ENCODE measurements at regions not wholly inside any gene's neighbourhood (a gene's known extent, or its start where the extent isn't known, plus 50 kb on each side); places are given as distances from the start of the nearest gene placed in this dataset.
"Not testable (repeated sequence)": the region's sequence is repeated elsewhere in the genome, so short reads cannot be mapped to it uniquely, and the experiment has no call there.

DNA sequence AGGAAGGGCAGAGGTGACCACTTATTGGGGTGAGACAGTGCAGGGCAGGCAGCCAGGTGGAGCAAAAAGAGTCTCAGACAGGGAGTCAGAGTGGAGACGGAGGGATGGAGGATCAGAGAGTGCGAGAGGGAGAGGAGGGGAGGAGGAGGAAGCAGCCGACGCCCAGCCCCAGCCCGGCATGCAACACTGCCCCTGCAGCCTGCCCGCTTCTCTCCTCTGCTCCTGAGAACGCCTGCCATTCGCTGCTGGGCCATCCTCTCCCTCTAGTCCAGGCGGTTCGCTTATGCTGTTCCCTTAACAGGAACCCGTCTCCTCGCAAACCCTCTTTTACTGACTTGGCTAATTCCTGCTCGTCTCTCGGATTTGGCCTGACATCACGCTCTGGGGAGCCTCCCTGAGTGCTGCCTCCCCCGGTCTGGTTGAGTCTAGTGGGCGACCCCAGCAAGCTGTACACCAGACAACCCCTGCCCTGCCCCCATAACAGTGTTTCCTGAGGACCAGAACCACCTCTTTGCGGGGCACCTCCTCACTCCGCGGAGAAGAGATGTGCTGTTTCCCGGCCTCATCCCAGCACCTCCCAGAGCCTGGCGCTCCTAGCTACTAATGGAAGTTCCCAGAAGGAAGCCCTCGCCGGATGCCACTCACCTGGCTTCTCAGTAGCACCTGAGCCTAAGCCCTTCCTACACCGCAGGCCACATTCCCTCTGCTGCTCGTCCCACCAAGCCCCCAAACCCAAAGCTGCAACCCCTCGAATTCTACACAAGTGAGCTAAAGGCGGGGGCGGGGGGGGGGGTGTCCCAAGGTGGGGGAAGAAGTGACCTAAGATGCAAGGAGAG is 61.2 kb upstream of the CCL1 start:
- no peak for ATAC-seq
- Histone ChIP-seq H3K27ac (no peak overlapping the region), H3K4me3 (no peak overlapping the region), H3K4me1 (no peaks in the 10 kb centered on the region), H3K9me3 (no peaks in the 10 kb centered on the region), H3K36me3 (no peaks in the 10 kb centered on the region), H3K27me3 (peaks cover 80% of the 10 kb centered on the region)
- no peak for TF ChIP-seq EP300 (IDR thresholded peaks at IDR 0.05)
- TF ChIP-seq, protein P1, sequence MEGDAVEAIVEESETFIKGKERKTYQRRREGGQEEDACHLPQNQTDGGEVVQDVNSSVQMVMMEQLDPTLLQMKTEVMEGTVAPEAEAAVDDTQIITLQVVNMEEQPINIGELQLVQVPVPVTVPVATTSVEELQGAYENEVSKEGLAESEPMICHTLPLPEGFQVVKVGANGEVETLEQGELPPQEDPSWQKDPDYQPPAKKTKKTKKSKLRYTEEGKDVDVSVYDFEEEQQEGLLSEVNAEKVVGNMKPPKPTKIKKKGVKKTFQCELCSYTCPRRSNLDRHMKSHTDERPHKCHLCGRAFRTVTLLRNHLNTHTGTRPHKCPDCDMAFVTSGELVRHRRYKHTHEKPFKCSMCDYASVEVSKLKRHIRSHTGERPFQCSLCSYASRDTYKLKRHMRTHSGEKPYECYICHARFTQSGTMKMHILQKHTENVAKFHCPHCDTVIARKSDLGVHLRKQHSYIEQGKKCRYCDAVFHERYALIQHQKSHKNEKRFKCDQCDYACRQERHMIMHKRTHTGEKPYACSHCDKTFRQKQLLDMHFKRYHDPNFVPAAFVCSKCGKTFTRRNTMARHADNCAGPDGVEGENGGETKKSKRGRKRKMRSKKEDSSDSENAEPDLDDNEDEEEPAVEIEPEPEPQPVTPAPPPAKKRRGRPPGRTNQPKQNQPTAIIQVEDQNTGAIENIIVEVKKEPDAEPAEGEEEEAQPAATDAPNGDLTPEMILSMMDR (IDR thresholded peaks at IDR 0.05), result no peak
- TF ChIP-seq POLR2AphosphoS5 (IDR thresholded peaks at IDR 0.05), result no peak
- WGBS, 2 donors (ENCODE audit: low coverage in 1 of 2), result 6 to 7% methylated on average over 20 to 21 of the region's 29 CpGs

DNA sequence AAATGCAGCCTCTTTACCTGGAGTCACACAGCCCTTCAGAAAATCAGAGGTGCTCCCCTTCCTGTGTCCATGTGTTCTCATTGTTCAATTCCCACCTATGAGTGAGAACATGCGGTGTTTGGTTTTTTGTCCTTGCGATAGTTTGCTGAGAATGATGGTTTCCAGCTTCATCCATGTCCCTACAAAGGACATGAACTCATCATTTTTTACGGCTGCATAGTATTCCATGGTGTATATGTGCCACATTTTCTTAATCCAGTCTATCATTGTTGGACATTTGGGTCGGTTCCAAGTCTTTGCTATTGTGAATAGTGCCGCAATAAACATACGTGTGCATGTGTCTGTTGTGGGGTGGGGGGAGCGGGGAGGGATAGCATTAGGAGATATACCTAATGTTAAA is 60.3 kb upstream of the CCL1 start:
- peaks cover 84% of the 10 kb centered on the region for H3K27me3 ChIP-seq
- not testable (repeated sequence) for H3K36me3 ChIP-seq

DNA sequence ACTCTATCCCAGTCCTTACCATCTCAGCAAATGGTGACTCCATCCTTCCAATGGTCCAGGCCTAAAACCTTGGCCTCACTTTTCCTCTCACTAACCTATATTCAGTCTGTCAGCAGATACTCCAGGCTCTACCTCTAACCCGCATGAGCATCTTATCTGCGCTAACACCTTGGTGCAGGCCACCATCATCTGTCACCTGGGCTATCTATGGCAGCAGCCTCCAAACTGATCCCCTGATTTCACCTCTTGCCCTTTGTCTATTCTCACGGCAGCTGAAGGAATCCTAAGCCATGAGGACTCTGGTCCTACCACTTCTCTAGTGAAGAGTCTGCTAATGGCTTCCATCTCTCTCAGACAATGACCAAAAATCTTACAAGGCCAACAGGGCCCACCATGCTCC is 57.9 kb upstream of the CCL1 start:
- no peak for ATAC-seq

More for the DNA sequence above, 60.3 kb upstream of the CCL1 start:
- not testable (repeated sequence) for H3K27ac ChIP-seq, H3K9me3 ChIP-seq, H3K4me3 ChIP-seq, ATAC-seq, H3K4me1 ChIP-seq
- 100% methylated on average over 1 of the region's 7 CpGs; no CpG with 5 or more reads in 1 of the 2 donors for WGBS, 2 donors (ENCODE audit: low coverage in 1 of 2)

DNA sequence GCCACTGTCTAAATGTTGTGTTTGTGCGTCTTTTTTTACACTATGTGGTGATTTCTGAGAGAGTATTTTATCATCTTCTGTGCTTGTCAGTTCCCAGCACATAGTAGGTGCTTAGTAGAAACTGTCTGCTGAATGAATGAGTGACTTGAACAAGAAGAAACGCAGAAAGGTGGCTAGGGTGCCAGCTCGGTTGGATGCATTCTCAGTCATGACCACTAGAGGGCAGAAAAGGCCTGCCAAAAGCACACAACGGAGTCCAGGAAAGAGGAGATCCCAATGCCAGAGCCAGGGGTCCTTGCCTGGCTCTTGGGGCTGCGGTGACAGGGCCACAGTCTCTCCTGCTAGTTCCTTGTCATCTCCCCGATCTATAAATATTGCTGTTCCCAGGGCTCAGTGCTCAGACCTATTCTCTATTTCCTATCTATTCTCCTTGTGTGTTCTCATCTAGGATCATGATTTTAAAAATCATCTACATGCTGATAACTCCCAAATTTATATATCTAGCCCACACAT is 57.3 kb upstream of the CCL1 start:
- no peak for ATAC-seq
- peaks cover 75% of the 10 kb centered on the region for H3K27me3 ChIP-seq
- H3K4me1 ChIP-seq, result no peaks in the 10 kb centered on the region
- H3K36me3 ChIP-seq, result no peaks in the 10 kb centered on the region
- no peak overlapping the region for H3K27ac ChIP-seq
- no peak overlapping the region for H3K4me3 ChIP-seq
- H3K9me3 ChIP-seq, result no peaks in the 10 kb centered on the region
- TF ChIP-seq, protein P1 (IDR thresholded peaks at IDR 0.05), result peak; percentile 86 to 96 (median 92)
- TF ChIP-seq EP300 (IDR thresholded peaks at IDR 0.05) (no peak), POLR2AphosphoS5 (IDR thresholded peaks at IDR 0.05) (no peak)
- 0 to 3% methylated on average over 6 of the region's 6 CpGs for WGBS, 2 donors (ENCODE audit: low coverage in 1 of 2)

More for the DNA sequence above, 57.9 kb upstream of the CCL1 start:
- no peaks in the 10 kb centered on the region for H3K4me1 ChIP-seq
- H3K27me3 ChIP-seq, result peaks cover 73% of the 10 kb centered on the region
- H3K27ac ChIP-seq, result no peak overlapping the region
- no peak overlapping the region for H3K4me3 ChIP-seq
- H3K9me3 ChIP-seq, result no peaks in the 10 kb centered on the region
- 78 to 95% methylated on average over 2 to 3 of the region's 3 CpGs for WGBS, 2 donors (ENCODE audit: low coverage in 1 of 2)
- TF ChIP-seq, protein P1 (IDR thresholded peaks at IDR 0.05), result no peak
- TF ChIP-seq POLR2A (IDR thresholded peaks at IDR 0.05) (no peak), EP300 (IDR thresholded peaks at IDR 0.05) (no peak), POLR2AphosphoS5 (IDR thresholded peaks at IDR 0.05) (no peak)
- H3K36me3 ChIP-seq, result no peaks in the 10 kb centered on the region

DNA sequence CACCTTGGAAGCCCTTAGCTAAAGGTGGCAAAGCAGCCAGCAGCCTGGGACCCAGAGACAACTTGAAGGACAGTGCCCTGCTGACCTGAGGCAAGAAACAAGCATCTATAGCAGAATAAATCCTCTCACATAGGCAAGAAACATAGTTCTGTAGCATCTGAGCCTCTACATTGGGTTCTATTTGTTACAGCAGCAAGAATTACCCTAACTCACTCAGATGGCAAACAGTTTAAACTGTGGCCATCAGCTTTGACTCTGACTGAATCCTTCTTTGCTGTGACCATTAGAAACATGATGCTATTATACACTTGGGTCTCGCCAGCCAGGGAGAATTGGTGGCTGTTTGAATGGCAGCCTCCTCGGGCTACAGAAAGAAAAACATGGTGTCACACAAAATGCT is 53.1 kb upstream of the CCL1 start:
- 73% methylated on average over 2 of the region's 2 CpGs; no CpG with 5 or more reads in 1 of the 2 donors for WGBS, 2 donors (ENCODE audit: low coverage in 1 of 2)
- H3K27ac ChIP-seq, result no peak overlapping the region
- no peak for ATAC-seq
- H3K4me3 ChIP-seq, result no peak overlapping the region
- no peaks in the 10 kb centered on the region for H3K9me3 ChIP-seq
- H3K27me3 ChIP-seq, result peaks cover 63% of the 10 kb centered on the region
- TF ChIP-seq POLR2A (IDR thresholded peaks at IDR 0.05), result no peak
- no peak for TF ChIP-seq EP300 (IDR thresholded peaks at IDR 0.05)
- TF ChIP-seq, protein P1 (IDR thresholded peaks at IDR 0.05), result no peak
- TF ChIP-seq POLR2AphosphoS5 (IDR thresholded peaks at IDR 0.05), result no peak
- no peaks in the 10 kb centered on the region for H3K4me1 ChIP-seq
- no peaks in the 10 kb centered on the region for H3K36me3 ChIP-seq
